ENCODE measurements at regions not wholly inside any gene's neighbourhood (a gene's known extent, or its start where the extent isn't known, plus 50 kb on each side); places are given as distances from the start of the nearest gene placed in this dataset.

GRCh38 chr5:23895614-23896013, 388.2 kb downstream of the PRDM9 start:
- TF ChIP-seq NFYC (CRISPR knock-in tag; IDR thresholded peaks at IDR 0.05), result no peak
- no peak for TF ChIP-seq DDIT3 (CRISPR knock-in tag; IDR thresholded peaks at IDR 0.05)
- TF ChIP-seq RFX3 (CRISPR knock-in tag; IDR thresholded peaks at IDR 0.05), result no peak
- no peak for TF ChIP-seq ZSCAN20 (CRISPR knock-in tag; IDR thresholded peaks at IDR 0.05; ENCODE audit: borderline replicate concordance)
- TF ChIP-seq MIXL1 (CRISPR knock-in tag; IDR thresholded peaks at IDR 0.05), result no peak
- TF ChIP-seq FOXM1 (CRISPR knock-in tag; IDR thresholded peaks at IDR 0.05), result no peak
- TF ChIP-seq KDM4B (CRISPR knock-in tag; IDR thresholded peaks at IDR 0.05), result no peak
- TF ChIP-seq ZBTB1 (CRISPR knock-in tag; IDR thresholded peaks at IDR 0.05; ENCODE audit: borderline replicate concordance), result no peak
- TF ChIP-seq XRCC5 (optimal IDR thresholded peaks at IDR 0.05; ENCODE audit: low read length), result no peak
- no peak for TF ChIP-seq HDAC6 (IDR thresholded peaks at IDR 0.05; ENCODE audit: low read depth, low read length)
- TF ChIP-seq E2F1 (CRISPR knock-in tag; IDR thresholded peaks at IDR 0.05), result no peak
- TF ChIP-seq RNF219 (CRISPR knock-in tag; IDR thresholded peaks at IDR 0.05), result no peak
- no peak for TF ChIP-seq ZBTB39 (CRISPR knock-in tag; IDR thresholded peaks at IDR 0.05)
- no peak for TF ChIP-seq KLF13 (CRISPR knock-in tag; IDR thresholded peaks at IDR 0.05)
- TF ChIP-seq SNAPC2 (CRISPR knock-in tag; IDR thresholded peaks at IDR 0.05), result no peak
- TF ChIP-seq SETDB1 (CRISPR knock-in tag; IDR thresholded peaks at IDR 0.05; ENCODE audit: borderline replicate concordance), result no peak
- Histone ChIP-seq H3K79me2 (ENCODE audit: insufficient read depth, low read length) (no peaks in the 10 kb centered on the region), H3K36me3 (replicated peaks in 1 of 2; ENCODE audit: control insufficient read depth in 1 of 2, insufficient read depth in 2 of 2, low read length in 2 of 2) (no peaks in the 10 kb centered on the region), H3K9ac (ENCODE audit: insufficient read depth, low read depth, low read length) (no peak overlapping the region), H3K27ac (ENCODE audit: extremely low read length, insufficient read depth, low read length) (no peak overlapping the region), H3K4me1 (ENCODE audit: insufficient read depth, low read length) (no peaks in the 10 kb centered on the region), H3K4me2 (ENCODE audit: low read depth, low read length) (no peak overlapping the region), H3K27me3 (ENCODE audit: control insufficient read depth in 1 of 2, insufficient read depth in 2 of 2, low read length in 2 of 2) (no peaks in the 10 kb centered on the region), H4K20me1 (ENCODE audit: insufficient read depth, low read length) (no peaks in the 10 kb centered on the region), H3K9me3 (ENCODE audit: low read length) (peaks cover 92% of the 10 kb centered on the region), H2AFZ (ENCODE audit: low read length) (no peak overlapping the region), H3K4me3 (replicated peaks in 1 of 3; ENCODE audit: insufficient read depth in 1 of 3, low read depth in 2 of 3, low read length in 3 of 3) (no peak overlapping the region)
- POLR2A ChIA-PET, result no interaction called here
- DNase-seq (ENCODE audit: low spot score), result no peak
- no peak for ATAC-seq
- CTCF ChIA-PET (ENCODE audit: low intra/inter-chr PET ratio, low total read pairs), result no interaction called here
- in situ Hi-C loops (cut with HindIII; ENCODE audit: extremely low pct_ligation_motif_present, low pct_unique_long_range_greater_than_20kb), result no loop called here
- BruUV-seq (replicated peaks), result no TSS peak
- intact Hi-C loops (cut with micrococcal nuclease; ENCODE audit: unreplicated experiment), result no loop called here
- FAIRE-seq, result no peak
- WGBS (ENCODE audit: low lambda C conversion rate), result 17% methylated on average over 4 of the region's 4 CpGs

All from HepG2 (cell line).